GM12878 (cell line): ENCODE measurements at regions not wholly inside any gene's neighbourhood (a gene's known extent, or its start where the extent isn't known, plus 50 kb on each side); places are given as distances from the start of the nearest gene placed in this dataset.

Source experiments
- ATAC-seq: fragments of 200-7000 bp; cut with Tn5 transposase; 3 replicates; pipeline ENCODE4 v1.9.1; 2020; ENCODE audit warnings: mild to moderate bottlenecking, moderate library complexity
- BruUV-seq: library from RNA; stranded (reverse); fragments of 400-500 nt; replicated peaks from 2 replicates; lab custom pipeline; 2021; lab: Mats Ljungman, UMichigan
- CTCF ChIA-PET: fragments of 300-600 bp; sonication (Branson Sonifier 250); formaldehyde crosslinking; extraction: SDS; loops from one replicate; lab custom pipeline; 2021; ENCODE audit warnings: inconsistent platforms; lab: Yijun Ruan, JAX
- POLR2A ChIA-PET: fragments of 350-600 bp; formaldehyde crosslinking; extraction: SDS; loops from one replicate; lab custom pipeline; 2021; ENCODE audit warnings: inconsistent platforms; lab: Charles Lee
- RAD21 ChIA-PET: fragments of 300-600 bp; sonication (Branson Sonifier 250); formaldehyde crosslinking; loops from one replicate; lab custom pipeline; 2023; ENCODE audit warnings: antibody characterized with exemption; ENCODE audit not compliant: unreplicated experiment; lab: Charles Lee
- SMC1A ChIA-PET: fragments of 300-600 bp; sonication (Branson Sonifier 250); formaldehyde crosslinking; loops from one replicate; lab custom pipeline; 2023; ENCODE audit not compliant: unreplicated experiment, uncharacterized antibody; lab: Charles Lee
- DNase-seq: peaks from one replicate; pipeline ENCODE4 v3.0.0-alpha.2; 2011; ENCODE audit warnings: low read depth, low spot score
- FAIRE-seq: peaks from 3 replicates; lab custom pipeline; 2011; peaks lifted over from hg19 to GRCh38; lab: Jason Lieb, UNC
- H2AFZ ChIP-seq: 2 replicates; pipeline ENCODE4 v1.6.0; 2011; ENCODE audit warnings: low read depth, low read length, control low read depth; ENCODE audit not compliant: control insufficient read depth
- H3K27ac ChIP-seq: 2 replicates; pipeline ENCODE4 v1.5.1; 2011; ENCODE audit warnings: control low read depth; ENCODE audit not compliant: control insufficient read depth, insufficient read depth
- H3K27me3 ChIP-seq, 2 experiments: replicated peaks in 1 of 2; 2 replicates each; pipeline versions ENCODE4 v1.6.0 to v1.6.1; 2011; ENCODE audit warnings: low read length in 1 of 2; ENCODE audit not compliant: control insufficient read depth in 2 of 2, insufficient read depth in 2 of 2
- H3K36me3 ChIP-seq, 2 experiments: 2 replicates each; pipeline ENCODE4 v1.5.1; 2011; ENCODE audit warnings: low read length in 1 of 2; ENCODE audit not compliant: control insufficient read depth in 2 of 2, insufficient read depth in 2 of 2
- H3K4me1 ChIP-seq: 2 replicates; pipeline ENCODE4 v1.6.1; 2011; ENCODE audit warnings: mild to moderate bottlenecking, low read length, moderate library complexity, mixed read lengths; ENCODE audit not compliant: control insufficient read depth, insufficient read depth
- H3K4me2 ChIP-seq: 2 replicates; pipeline ENCODE4 v1.6.0; 2011; ENCODE audit warnings: control low read depth; ENCODE audit not compliant: control insufficient read depth, insufficient read depth
- H3K4me3 ChIP-seq: fragments of 200-600 bp; sonication (generic); 2 replicates; pipeline ENCODE4 v1.5.1; 2016
- H3K79me2 ChIP-seq: 2 replicates; pipeline ENCODE4 v1.6.0; 2011; ENCODE audit warnings: low read length; ENCODE audit not compliant: control insufficient read depth, insufficient read depth
- H3K9ac ChIP-seq: 2 replicates; pipeline ENCODE4 v1.8.0; 2011; ENCODE audit warnings: low read length, control low read depth, mixed read lengths; ENCODE audit not compliant: control insufficient read depth, insufficient read depth
- H3K9me3 ChIP-seq: replicated peaks from 3 replicates; pipeline ENCODE4 v1.5.1; 2011; ENCODE audit warnings: mild to moderate bottlenecking, low read length; ENCODE audit not compliant: control insufficient read depth, insufficient read depth
- H4K20me1 ChIP-seq: 2 replicates; pipeline ENCODE4 v1.6.0; 2011; ENCODE audit not compliant: control insufficient read depth, insufficient read depth
- HDGF ChIP-seq: fragments of 450-650 bp; IDR thresholded peaks from 2 replicates; pipeline ENCODE4 v1.6.1; 2016; ENCODE audit warnings: antibody characterized with exemption
- IKZF1 ChIP-seq: fragments of 450-650 bp; conservative IDR thresholded peaks from 2 replicates; pipeline ENCODE4 v1.6.1; 2017; ENCODE audit warnings: antibody characterized with exemption, mild to moderate bottlenecking
- JUND ChIP-seq: IDR thresholded peaks from 2 replicates; pipeline ENCODE4 v1.6.1; 2012; ENCODE audit warnings: low read depth, mild to moderate bottlenecking, low read length, improper control_type of control experiment, moderate library complexity
- NFIC ChIP-seq: IDR thresholded peaks from 2 replicates; pipeline ENCODE4 v1.6.1; 2012; ENCODE audit warnings: low read depth, mild to moderate bottlenecking, inconsistent platforms, low read length, moderate library complexity
- NR2F1 ChIP-seq: fragments of 450-650 bp; conservative IDR thresholded peaks from 2 replicates; pipeline ENCODE4 v1.6.1; 2017; ENCODE audit warnings: mild to moderate bottlenecking
- NRF1 ChIP-seq: conservative IDR thresholded peaks from 2 replicates; pipeline ENCODE4 v1.6.1; 2011; ENCODE audit warnings: mild to moderate bottlenecking, low read depth, low read length, improper control_type of control experiment
- PAX8 ChIP-seq: fragments of 450-650 bp; IDR thresholded peaks from 2 replicates; pipeline ENCODE4 v1.6.1; 2017; ENCODE audit warnings: mild to moderate bottlenecking, moderate library complexity
- RFX5 ChIP-seq: IDR thresholded peaks from 2 replicates; pipeline ENCODE4 v1.6.1; 2011; ENCODE audit warnings: low read depth, low read length, improper control_type of control experiment
- SREBF2 ChIP-seq: IDR thresholded peaks from 2 replicates; pipeline ENCODE4 v1.6.1; 2012; ENCODE audit warnings: mild to moderate bottlenecking, low read length
- SRF ChIP-seq, 2 experiments: IDR thresholded peaks; 2 replicates each; pipeline ENCODE4 v1.6.1; 2011; ENCODE audit warnings: low read depth in 2 of 2, low read length in 2 of 2, mild to moderate bottlenecking in 1 of 2, moderate library complexity in 1 of 2
- TAF1 ChIP-seq: IDR thresholded peaks from 2 replicates; pipeline ENCODE4 v1.6.1; 2011; ENCODE audit warnings: mild to moderate bottlenecking, low read depth, low read length, borderline replicate concordance
- ZNF207 ChIP-seq: fragments of 450-650 bp; IDR thresholded peaks from 2 replicates; pipeline ENCODE4 v1.6.1; 2014; ENCODE audit warnings: antibody characterized with exemption, mild to moderate bottlenecking, borderline replicate concordance
- in situ Hi-C: fragments of 300-500 bp; cut with MboI; formaldehyde crosslinking; loops from 9 replicates; pipeline ENCODE4 v1.14.3; 2018; ENCODE audit warnings: mixed read lengths
- intact Hi-C: fragments of 100-400 bp; cut with micrococcal nuclease; formaldehyde crosslinking; loops from one replicate; pipeline ENCODE4 v1.14.2; 2022; ENCODE audit not compliant: unreplicated experiment
- TF ChIP-seq, protein P1 (sequence below): IDR thresholded peaks from 2 replicates; pipeline ENCODE4 v1.6.1; 2012; ENCODE audit warnings: low read depth, low read length, improper control_type of control experiment
- TF ChIP-seq, protein P2 (sequence below): fragments of 450-650 bp; formaldehyde crosslinking; IDR thresholded peaks from 2 replicates; pipeline ENCODE4 v1.4.0; 2022; ENCODE audit warnings: mild to moderate bottlenecking, moderate library complexity
- TF ChIP-seq, protein P3 (sequence below): fragments of 450-650 bp; IDR thresholded peaks from 2 replicates; pipeline ENCODE4 v1.6.1; 2016; ENCODE audit warnings: mild to moderate bottlenecking, moderate library complexity, borderline replicate concordance
- TF ChIP-seq, protein P4 (sequence below): IDR thresholded peaks from 2 replicates; pipeline ENCODE4 v1.6.1; 2012; ENCODE audit warnings: low read depth, low read length, improper control_type of control experiment
- TF ChIP-seq, protein P5 (sequence below): fragments of 150-350 bp; IDR thresholded peaks from 2 replicates; pipeline ENCODE4 v1.6.1; 2014; ENCODE audit warnings: mild to moderate bottlenecking, low read depth, low read length

DNA sequence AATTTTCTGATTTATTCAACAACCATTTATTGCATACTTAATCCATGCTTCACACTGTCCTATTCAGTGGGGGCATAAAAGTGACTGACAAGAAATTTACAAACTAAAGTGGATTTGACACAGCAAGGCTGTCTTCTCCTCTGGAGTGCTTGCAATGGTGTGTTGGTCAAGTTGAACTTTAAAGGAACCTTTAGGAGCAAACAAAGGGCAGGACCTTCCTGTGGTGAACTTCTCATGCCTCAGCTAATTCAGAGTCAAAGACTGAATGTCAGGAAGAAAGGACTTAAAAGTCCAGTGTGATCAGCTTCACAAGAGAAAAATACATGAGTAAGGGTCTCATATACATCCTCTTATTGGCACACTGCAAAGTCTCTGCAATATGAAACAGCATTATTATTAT is 60.8 kb upstream of the TENT5A start:
- Histone ChIP-seq H3K36me3 (no peaks in the 10 kb centered on the region), H3K79me2 (no peaks in the 10 kb centered on the region), H3K4me2 (no peak overlapping the region), H3K27me3 (no peaks in the 10 kb centered on the region; a peak in 1 of 4 replicates), H3K9me3 (no peaks in the 10 kb centered on the region), H3K27ac (no peak overlapping the region), H3K4me3 (no peak overlapping the region), H4K20me1 (no peaks in the 10 kb centered on the region), H3K4me1 (no peaks in the 10 kb centered on the region), H3K9ac (no peak overlapping the region), H2AFZ (no peak overlapping the region)
- SMC1A ChIA-PET, result interaction anchor here (1.4 kb wide), 2 partner anchors 18 to 214 kb away, joined by 3 read pairs; no protein-coding TSS in a partner anchor
- in situ Hi-C loops (no loop called here), intact Hi-C loops (no loop called here)
- ATAC-seq (no peak), DNase-seq (no peak), FAIRE-seq (no peak)
- CTCF ChIA-PET, result no interaction called here
- BruUV-seq, result no TSS peak
- POLR2A ChIA-PET, result no interaction called here
- RAD21 ChIA-PET, result no interaction called here
- TF ChIP-seq, protein P1, sequence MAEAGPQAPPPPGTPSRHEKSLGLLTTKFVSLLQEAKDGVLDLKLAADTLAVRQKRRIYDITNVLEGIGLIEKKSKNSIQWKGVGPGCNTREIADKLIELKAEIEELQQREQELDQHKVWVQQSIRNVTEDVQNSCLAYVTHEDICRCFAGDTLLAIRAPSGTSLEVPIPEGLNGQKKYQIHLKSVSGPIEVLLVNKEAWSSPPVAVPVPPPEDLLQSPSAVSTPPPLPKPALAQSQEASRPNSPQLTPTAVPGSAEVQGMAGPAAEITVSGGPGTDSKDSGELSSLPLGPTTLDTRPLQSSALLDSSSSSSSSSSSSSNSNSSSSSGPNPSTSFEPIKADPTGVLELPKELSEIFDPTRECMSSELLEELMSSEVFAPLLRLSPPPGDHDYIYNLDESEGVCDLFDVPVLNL, result no peak
- TF ChIP-seq JUND, result no peak
- no peak for TF ChIP-seq RFX5
- TF ChIP-seq SRF (IDR thresholded peaks at IDR 0.05; ENCODE audit: low read depth in 2 of 2, low read length in 2 of 2), result no peak
- no peak for TF ChIP-seq IKZF1
- TF ChIP-seq, protein P2, sequence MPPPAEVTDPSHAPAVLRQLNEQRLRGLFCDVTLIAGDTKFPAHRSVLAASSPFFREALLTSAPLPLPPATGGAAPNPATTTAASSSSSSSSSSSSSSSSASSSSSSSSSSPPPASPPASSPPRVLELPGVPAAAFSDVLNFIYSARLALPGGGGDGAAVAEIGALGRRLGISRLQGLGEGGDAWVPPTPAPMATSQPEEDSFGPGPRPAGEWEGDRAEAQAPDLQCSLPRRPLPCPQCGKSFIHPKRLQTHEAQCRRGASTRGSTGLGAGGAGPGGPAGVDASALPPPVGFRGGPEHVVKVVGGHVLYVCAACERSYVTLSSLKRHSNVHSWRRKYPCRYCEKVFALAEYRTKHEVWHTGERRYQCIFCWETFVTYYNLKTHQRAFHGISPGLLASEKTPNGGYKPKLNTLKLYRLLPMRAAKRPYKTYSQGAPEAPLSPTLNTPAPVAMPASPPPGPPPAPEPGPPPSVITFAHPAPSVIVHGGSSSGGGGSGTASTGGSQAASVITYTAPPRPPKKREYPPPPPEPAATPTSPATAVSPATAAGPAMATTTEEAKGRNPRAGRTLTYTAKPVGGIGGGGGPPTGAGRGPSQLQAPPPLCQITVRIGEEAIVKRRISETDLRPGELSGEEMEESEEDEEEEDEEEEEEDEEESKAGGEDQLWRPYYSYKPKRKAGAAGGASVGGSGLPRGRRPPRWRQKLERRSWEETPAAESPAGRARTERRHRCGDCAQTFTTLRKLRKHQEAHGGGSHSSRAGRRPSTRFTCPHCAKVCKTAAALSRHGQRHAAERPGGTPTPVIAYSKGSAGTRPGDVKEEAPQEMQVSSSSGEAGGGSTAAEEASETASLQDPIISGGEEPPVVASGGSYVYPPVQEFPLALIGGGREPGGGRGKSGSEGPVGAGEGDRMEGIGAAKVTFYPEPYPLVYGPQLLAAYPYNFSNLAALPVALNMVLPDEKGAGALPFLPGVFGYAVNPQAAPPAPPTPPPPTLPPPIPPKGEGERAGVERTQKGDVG (CRISPR knock-in tag), result no peak
- TF ChIP-seq, protein P3, sequence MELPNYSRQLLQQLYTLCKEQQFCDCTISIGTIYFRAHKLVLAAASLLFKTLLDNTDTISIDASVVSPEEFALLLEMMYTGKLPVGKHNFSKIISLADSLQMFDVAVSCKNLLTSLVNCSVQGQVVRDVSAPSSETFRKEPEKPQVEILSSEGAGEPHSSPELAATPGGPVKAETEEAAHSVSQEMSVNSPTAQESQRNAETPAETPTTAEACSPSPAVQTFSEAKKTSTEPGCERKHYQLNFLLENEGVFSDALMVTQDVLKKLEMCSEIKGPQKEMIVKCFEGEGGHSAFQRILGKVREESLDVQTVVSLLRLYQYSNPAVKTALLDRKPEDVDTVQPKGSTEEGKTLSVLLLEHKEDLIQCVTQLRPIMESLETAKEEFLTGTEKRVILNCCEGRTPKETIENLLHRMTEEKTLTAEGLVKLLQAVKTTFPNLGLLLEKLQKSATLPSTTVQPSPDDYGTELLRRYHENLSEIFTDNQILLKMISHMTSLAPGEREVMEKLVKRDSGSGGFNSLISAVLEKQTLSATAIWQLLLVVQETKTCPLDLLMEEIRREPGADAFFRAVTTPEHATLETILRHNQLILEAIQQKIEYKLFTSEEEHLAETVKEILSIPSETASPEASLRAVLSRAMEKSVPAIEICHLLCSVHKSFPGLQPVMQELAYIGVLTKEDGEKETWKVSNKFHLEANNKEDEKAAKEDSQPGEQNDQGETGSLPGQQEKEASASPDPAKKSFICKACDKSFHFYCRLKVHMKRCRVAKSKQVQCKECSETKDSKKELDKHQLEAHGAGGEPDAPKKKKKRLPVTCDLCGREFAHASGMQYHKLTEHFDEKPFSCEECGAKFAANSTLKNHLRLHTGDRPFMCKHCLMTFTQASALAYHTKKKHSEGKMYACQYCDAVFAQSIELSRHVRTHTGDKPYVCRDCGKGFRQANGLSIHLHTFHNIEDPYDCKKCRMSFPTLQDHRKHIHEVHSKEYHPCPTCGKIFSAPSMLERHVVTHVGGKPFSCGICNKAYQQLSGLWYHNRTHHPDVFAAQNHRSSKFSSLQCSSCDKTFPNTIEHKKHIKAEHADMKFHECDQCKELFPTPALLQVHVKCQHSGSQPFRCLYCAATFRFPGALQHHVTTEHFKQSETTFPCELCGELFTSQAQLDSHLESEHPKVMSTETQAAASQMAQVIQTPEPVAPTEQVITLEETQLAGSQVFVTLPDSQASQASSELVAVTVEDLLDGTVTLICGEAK, result no peak
- no peak for TF ChIP-seq NR2F1
- TF ChIP-seq, protein P4, sequence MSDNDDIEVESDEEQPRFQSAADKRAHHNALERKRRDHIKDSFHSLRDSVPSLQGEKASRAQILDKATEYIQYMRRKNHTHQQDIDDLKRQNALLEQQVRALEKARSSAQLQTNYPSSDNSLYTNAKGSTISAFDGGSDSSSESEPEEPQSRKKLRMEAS, result no peak
- no peak for TF ChIP-seq SREBF2
- TF ChIP-seq, protein P5, sequence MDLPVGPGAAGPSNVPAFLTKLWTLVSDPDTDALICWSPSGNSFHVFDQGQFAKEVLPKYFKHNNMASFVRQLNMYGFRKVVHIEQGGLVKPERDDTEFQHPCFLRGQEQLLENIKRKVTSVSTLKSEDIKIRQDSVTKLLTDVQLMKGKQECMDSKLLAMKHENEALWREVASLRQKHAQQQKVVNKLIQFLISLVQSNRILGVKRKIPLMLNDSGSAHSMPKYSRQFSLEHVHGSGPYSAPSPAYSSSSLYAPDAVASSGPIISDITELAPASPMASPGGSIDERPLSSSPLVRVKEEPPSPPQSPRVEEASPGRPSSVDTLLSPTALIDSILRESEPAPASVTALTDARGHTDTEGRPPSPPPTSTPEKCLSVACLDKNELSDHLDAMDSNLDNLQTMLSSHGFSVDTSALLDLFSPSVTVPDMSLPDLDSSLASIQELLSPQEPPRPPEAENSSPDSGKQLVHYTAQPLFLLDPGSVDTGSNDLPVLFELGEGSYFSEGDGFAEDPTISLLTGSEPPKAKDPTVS, result no peak
- TF ChIP-seq TAF1, result no peak
- no peak for TF ChIP-seq NRF1
- TF ChIP-seq HDGF, result no peak
- TF ChIP-seq NFIC, result no peak
- TF ChIP-seq ZNF207, result no peak
- no peak for TF ChIP-seq PAX8
